Cardiac muscle cell (in vitro differentiated cells and primary cell): ENCODE measurements at regions not wholly inside any gene's neighbourhood (a gene's known extent, or its start where the extent isn't known, plus 50 kb on each side); places are given as distances from the start of the nearest gene placed in this dataset.

Experiments
- DNase-seq, 2 donors: peaks; one replicate each; pipeline versions ENCODE4 v3.0.0 to v3.0.0-alpha.2; 2010 to 2017; ENCODE audit warnings: low read depth in 1 of 2, low spot score in 1 of 2
- H3K27ac ChIP-seq: fragments of 200-600 bp; sonication (generic); 2 replicates; pipeline ENCODE4 v1.5.1; 2016
- H3K27me3 ChIP-seq: fragments of 200-600 bp; sonication (generic); 2 replicates; pipeline ENCODE4 v1.6.0; 2016; ENCODE audit warnings: control low read depth
- H3K36me3 ChIP-seq: fragments of 200-600 bp; sonication (generic); 2 replicates; pipeline ENCODE4 v1.5.1; 2016; ENCODE audit warnings: control low read depth
- H3K4me1 ChIP-seq: fragments of 200-600 bp; sonication (generic); 2 replicates; pipeline ENCODE4 v1.8.1; 2017; ENCODE audit warnings: low read depth, mild to moderate bottlenecking, mixed run types
- H3K4me3 ChIP-seq: fragments of 200-600 bp; sonication (generic); 2 replicates; pipeline ENCODE4 v1.5.1; 2016; ENCODE audit warnings: mild to moderate bottlenecking
- H3K9me3 ChIP-seq: fragments of 200-600 bp; sonication (generic); 2 replicates; pipeline ENCODE4 v1.5.1; 2017; ENCODE audit warnings: low read depth, mild to moderate bottlenecking, control low read depth
- CTCF ChIP-seq: IDR thresholded peaks from 2 replicates; pipeline ENCODE4 v1.5.1; 2012; ENCODE audit warnings: low read depth, mild to moderate bottlenecking, low read length

GRCh38 chr15:61798631-61799030 lies 261.6 kb downstream of the VPS13C start:
- Histone ChIP-seq H3K27me3 (no peaks in the 10 kb centered on the region), H3K9me3 (no peaks in the 10 kb centered on the region), H3K36me3 (no peaks in the 10 kb centered on the region), H3K4me1 (no peaks in the 10 kb centered on the region), H3K27ac (no peak overlapping the region), H3K4me3 (no peak overlapping the region)
- no peak for TF ChIP-seq CTCF
- DNase-seq, result no peak

- no peaks in the 10 kb centered on the region for H3K4me1 ChIP-seq
- H3K4me3 ChIP-seq, result no peak overlapping the region
- peak in 1 of 2 donors; percentile 29 for DNase-seq
- no peaks in the 10 kb centered on the region for H3K27me3 ChIP-seq
- H3K36me3 ChIP-seq, result no peaks in the 10 kb centered on the region
- TF ChIP-seq CTCF, result no peak
- no peak overlapping the region for H3K27ac ChIP-seq
- H3K9me3 ChIP-seq, result no peaks in the 10 kb centered on the region
Measured at GRCh38 chr15:61796056-61796455, 264.2 kb downstream of the VPS13C start.

GRCh38 chr15:61794881-61795280 lies 265.4 kb downstream of the VPS13C start:
- no peaks in the 10 kb centered on the region for H3K27me3 ChIP-seq
- no peak overlapping the region for H3K4me3 ChIP-seq
- H3K36me3 ChIP-seq, result no peaks in the 10 kb centered on the region
- no peak overlapping the region for H3K27ac ChIP-seq
- no peak for TF ChIP-seq CTCF
- H3K4me1 ChIP-seq, result no peaks in the 10 kb centered on the region
- no peaks in the 10 kb centered on the region for H3K9me3 ChIP-seq
- DNase-seq, result no peak

- peak in 1 of 2 donors; percentile 6 for DNase-seq
- no peak for TF ChIP-seq CTCF
Measured at GRCh38 chr15:61794276-61794675, 266.0 kb downstream of the VPS13C start.

GRCh38 chr15:61784734-61785133 lies 275.5 kb downstream of the VPS13C start:
- TF ChIP-seq CTCF, result no peak
- Histone ChIP-seq H3K36me3 (no peaks in the 10 kb centered on the region), H3K27ac (no peak overlapping the region), H3K9me3 (no peaks in the 10 kb centered on the region), H3K27me3 (peaks cover 3% of the 10 kb centered on the region), H3K4me3 (no peak overlapping the region), H3K4me1 (peaks cover 2% of the 10 kb centered on the region)
- DNase-seq, result no peak

More at GRCh38 chr15:61794276-61794675, 266.0 kb downstream of the VPS13C start:
- H3K4me1 ChIP-seq, result no peaks in the 10 kb centered on the region
- no peaks in the 10 kb centered on the region for H3K9me3 ChIP-seq
- no peaks in the 10 kb centered on the region for H3K36me3 ChIP-seq
- no peaks in the 10 kb centered on the region for H3K27me3 ChIP-seq
- H3K4me3 ChIP-seq, result no peak overlapping the region
- no peak overlapping the region for H3K27ac ChIP-seq
